HCT116 (cell line): ENCODE measurements at regions not wholly inside any gene's neighbourhood (a gene's known extent, or its start where the extent isn't known, plus 50 kb on each side); places are given as distances from the start of the nearest gene placed in this dataset.

ENCODE experiments used
- ATAC-seq: fragments of 200-7000 bp; cut with Tn5 transposase; 2 replicates; pipeline ENCODE4 v1.9.1; 2020; ENCODE audit warnings: mild to moderate bottlenecking, moderate library complexity
- BruUV-seq: library from RNA; stranded (reverse); fragments of 400-500 nt; replicated peaks from 2 replicates; lab custom pipeline; 2021; lab: Mats Ljungman, UMichigan
- CTCF ChIA-PET: fragments of 300-600 bp; sonication (Branson Sonifier 250); formaldehyde crosslinking; loops from one replicate; lab custom pipeline; 2021; ENCODE audit warnings: antibody characterized with exemption; lab: Charles Lee
- POLR2A ChIA-PET: fragments of 300-600, 350-600 bp; sonication (Branson Sonifier 250); formaldehyde crosslinking; loops from one replicate; lab custom pipeline; 2021; ENCODE audit warnings: antibody characterized with exemption; lab: Charles Lee
- RAD21 ChIA-PET, 2 experiments: fragments of 300-600 bp; sonication (Branson Sonifier 250); formaldehyde crosslinking; loops; one replicate each; lab custom pipeline; 2023; ENCODE audit warnings: low total read pairs in 2 of 2; ENCODE audit not compliant: uncharacterized antibody in 2 of 2, unreplicated experiment in 2 of 2, low non-redundant PET in 1 of 2; lab: Charles Lee
- DNase-seq: peaks from one replicate; pipeline ENCODE4 v3.0.0-alpha.2; 2010; ENCODE audit warnings: low read depth, low spot score
- H2AFZ ChIP-seq: fragments of 200-600 bp; shearing (Covaris generic), sonication (generic); 2 replicates; pipeline ENCODE4 v1.6.1; 2017; ENCODE audit warnings: low read depth, mixed run types, mixed read lengths, antibody characterized with exemption, low read length; ENCODE audit not compliant: poor library complexity, severe bottlenecking
- H3K27ac ChIP-seq: 2 replicates; pipeline ENCODE4 v1.5.1; 2012; ENCODE audit warnings: low read depth, low read length
- H3K27me3 ChIP-seq: fragments of 200-600 bp; sonication (generic); 2 replicates; pipeline ENCODE4 v1.6.1; 2016; ENCODE audit warnings: mixed run types, low read length, mixed read lengths; ENCODE audit not compliant: insufficient read depth
- H3K36me3 ChIP-seq, 2 experiments: fragments of 200-500 bp in 1 of 2; fragments of 200-600 bp in 1 of 2; sonication (Bioruptor generic) in 1 of 2; sonication (generic) in 1 of 2; 2 replicates each; pipeline versions ENCODE4 v1.5.1 to v1.6.1; 2014 to 2016; ENCODE audit warnings: low read length in 2 of 2, inconsistent platforms in 1 of 2, mixed read lengths in 1 of 2, mixed run types in 1 of 2; ENCODE audit not compliant: insufficient read depth in 2 of 2, control insufficient read depth in 1 of 2
- H3K4me1 ChIP-seq, 2 experiments: fragments of 200-600 bp in 1 of 2; sonication (generic) in 1 of 2; 2 replicates each; pipeline versions ENCODE4 v1.5.1 to v1.6.1; 2012 to 2017; ENCODE audit warnings: low read length in 2 of 2, inconsistent platforms in 1 of 2, mild to moderate bottlenecking in 1 of 2, mixed read lengths in 1 of 2, mixed run types in 1 of 2, moderate library complexity in 1 of 2; ENCODE audit not compliant: insufficient read depth in 2 of 2, control insufficient read depth in 1 of 2
- H3K4me2 ChIP-seq: fragments of 200-600 bp; sonication (generic); 2 replicates; pipeline ENCODE4 v1.6.1; 2017; ENCODE audit warnings: mixed run types, low read length, mixed read lengths
- H3K4me3 ChIP-seq, 2 experiments: fragments of 200-600 bp in 1 of 2; sonication (generic) in 1 of 2; replicated peaks in 1 of 2; 2 replicates each; pipeline ENCODE4 v1.5.1; 2011 to 2016; ENCODE audit warnings: low read length in 2 of 2, control low read depth in 1 of 2, low read depth in 1 of 2, mild to moderate bottlenecking in 1 of 2, mixed read lengths in 1 of 2, mixed run types in 1 of 2
- H3K79me2 ChIP-seq: fragments of 200-600 bp; sonication (generic); 2 replicates; pipeline ENCODE4 v1.6.1; 2017; ENCODE audit warnings: mild to moderate bottlenecking, mixed run types, low read length, moderate library complexity, mixed read lengths; ENCODE audit not compliant: insufficient read depth
- H3K9ac ChIP-seq: fragments of 200-600 bp; sonication (generic); 2 replicates; pipeline ENCODE4 v1.6.1; 2016; ENCODE audit warnings: low read length, mixed read lengths
- H3K9me2 ChIP-seq: fragments of 200-600 bp; sonication (generic), shearing (Covaris generic); 2 replicates; pipeline ENCODE4 v1.6.1; 2017; ENCODE audit warnings: mixed run types, mild to moderate bottlenecking, moderate library complexity; ENCODE audit not compliant: insufficient read depth
- H3K9me3 ChIP-seq, 2 experiments: fragments of 200-500 bp in 1 of 2; fragments of 200-600 bp in 1 of 2; sonication (Bioruptor generic) in 1 of 2; sonication (generic) in 1 of 2; 2 replicates each; pipeline ENCODE4 v1.6.1; 2014 to 2017; ENCODE audit warnings: low read length in 2 of 2, mixed read lengths in 2 of 2, inconsistent platforms in 1 of 2, low read depth in 1 of 2, mild to moderate bottlenecking in 1 of 2, mixed run types in 1 of 2, moderate library complexity in 1 of 2; ENCODE audit not compliant: control insufficient read depth in 1 of 2, insufficient read depth in 1 of 2
- H4K20me1 ChIP-seq: fragments of 200-600 bp; sonication (generic), shearing (Covaris generic); 2 replicates; pipeline ENCODE4 v1.6.1; 2017; ENCODE audit warnings: mixed run types, mild to moderate bottlenecking, moderate library complexity; ENCODE audit not compliant: insufficient read depth
- ELF1 ChIP-seq: IDR thresholded peaks from 2 replicates; pipeline ENCODE4 v1.6.1; 2012; ENCODE audit warnings: low read depth, borderline replicate concordance
- EZH2 ChIP-seq: fragments of 200-600 bp; sonication (generic); IDR thresholded peaks from 2 replicates; pipeline ENCODE4 v1.6.1; 2017; ENCODE audit warnings: antibody characterized with exemption, mixed run types
- EZH2phosphoT487 ChIP-seq: fragments of 200-600 bp; IDR thresholded peaks from 2 replicates; pipeline ENCODE4 v1.6.1; 2018; ENCODE audit warnings: antibody characterized with exemption, borderline replicate concordance
- FOSL1 ChIP-seq: IDR thresholded peaks from 2 replicates; pipeline ENCODE4 v1.6.1; 2012; ENCODE audit warnings: low read depth
- JUND ChIP-seq: IDR thresholded peaks from 2 replicates; pipeline ENCODE4 v1.6.1; 2012
- POLR2A ChIP-seq: IDR thresholded peaks from 2 replicates; pipeline ENCODE4 v1.7.0; 2011; ENCODE audit warnings: borderline replicate concordance; ENCODE audit not compliant: insufficient read depth, insufficient read length; ENCODE audit errors: extremely low read depth
- POLR2AphosphoS5 ChIP-seq: IDR thresholded peaks from 2 replicates; pipeline ENCODE4 v1.6.1; 2011; ENCODE audit warnings: mild to moderate bottlenecking, low read depth, low read length, moderate library complexity
- RAD21 ChIP-seq: IDR thresholded peaks from 2 replicates; pipeline ENCODE4 v1.6.1; 2012; ENCODE audit warnings: low read depth, mild to moderate bottlenecking
- YY1 ChIP-seq: IDR thresholded peaks from 2 replicates; pipeline ENCODE4 v1.6.1; 2011; ENCODE audit warnings: low read length, low read depth, moderate library complexity, mild to moderate bottlenecking; ENCODE audit not compliant: insufficient replicate concordance; ENCODE audit errors: extremely low read depth
- ZBTB33 ChIP-seq: IDR thresholded peaks from 2 replicates; pipeline ENCODE4 v1.6.1; 2011; ENCODE audit warnings: mild to moderate bottlenecking, low read length, moderate library complexity; ENCODE audit not compliant: insufficient replicate concordance; ENCODE audit errors: extremely low read depth
- intact Hi-C: fragments of 100-400 bp; cut with micrococcal nuclease; formaldehyde crosslinking; loops from 2 replicates; pipeline ENCODE4 v1.10.0; 2022
- TF ChIP-seq, protein P1 (sequence below): IDR thresholded peaks from 2 replicates; pipeline ENCODE4 v1.6.1; 2012
- TF ChIP-seq, protein P2 (sequence below): IDR thresholded peaks from 2 replicates; pipeline ENCODE4 v1.6.1; 2012; ENCODE audit warnings: low read depth

- Histone ChIP-seq H3K27ac (peak overlapping the region; percentile 44; the same call in 1 of the 2 replicates), H2AFZ (peak overlapping the region; percentile 90), H3K9me3 (no peaks in the 10 kb centered on the region), H3K36me3 (no peaks in the 10 kb centered on the region), H3K27me3 (no peaks in the 10 kb centered on the region), H3K4me2 (peak overlapping the region; percentile 63), H3K4me1 (peaks cover 16 to 22% of the 10 kb centered on the region in 2 experiments), H3K9ac (no peak overlapping the region), H4K20me1 (no peaks in the 10 kb centered on the region), H3K79me2 (no peaks in the 10 kb centered on the region), H3K4me3 (peak overlapping the region in 1 of 2 experiments; percentile 13; a peak in 1 of 4 replicates), H3K9me2 (no peaks in the 10 kb centered on the region)
- BruUV-seq: no TSS peak
- POLR2A ChIA-PET: interaction anchor here (0.7 kb wide), 1 partner anchor 1433 kb away, joined by 3 read pairs; no protein-coding TSS in a partner anchor
- intact Hi-C loops: no loop called here
- DNase-seq (peak; percentile 58), ATAC-seq (peak; percentile 67; the same call in 1 of the 2 replicates)
- TF ChIP-seq JUND (peak; percentile 43; the same call in 1 of the 2 replicates), YY1 (no peak), EZH2 (no peak), POLR2A (no peak), RAD21 (no peak), POLR2AphosphoS5 (no peak), ZBTB33 (no peak), ELF1 (no peak), EZH2phosphoT487 (no peak), FOSL1 (peak; percentile 68)
- TF ChIP-seq, protein P1, sequence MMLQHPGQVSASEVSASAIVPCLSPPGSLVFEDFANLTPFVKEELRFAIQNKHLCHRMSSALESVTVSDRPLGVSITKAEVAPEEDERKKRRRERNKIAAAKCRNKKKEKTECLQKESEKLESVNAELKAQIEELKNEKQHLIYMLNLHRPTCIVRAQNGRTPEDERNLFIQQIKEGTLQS: no peak
- TF ChIP-seq, protein P2, sequence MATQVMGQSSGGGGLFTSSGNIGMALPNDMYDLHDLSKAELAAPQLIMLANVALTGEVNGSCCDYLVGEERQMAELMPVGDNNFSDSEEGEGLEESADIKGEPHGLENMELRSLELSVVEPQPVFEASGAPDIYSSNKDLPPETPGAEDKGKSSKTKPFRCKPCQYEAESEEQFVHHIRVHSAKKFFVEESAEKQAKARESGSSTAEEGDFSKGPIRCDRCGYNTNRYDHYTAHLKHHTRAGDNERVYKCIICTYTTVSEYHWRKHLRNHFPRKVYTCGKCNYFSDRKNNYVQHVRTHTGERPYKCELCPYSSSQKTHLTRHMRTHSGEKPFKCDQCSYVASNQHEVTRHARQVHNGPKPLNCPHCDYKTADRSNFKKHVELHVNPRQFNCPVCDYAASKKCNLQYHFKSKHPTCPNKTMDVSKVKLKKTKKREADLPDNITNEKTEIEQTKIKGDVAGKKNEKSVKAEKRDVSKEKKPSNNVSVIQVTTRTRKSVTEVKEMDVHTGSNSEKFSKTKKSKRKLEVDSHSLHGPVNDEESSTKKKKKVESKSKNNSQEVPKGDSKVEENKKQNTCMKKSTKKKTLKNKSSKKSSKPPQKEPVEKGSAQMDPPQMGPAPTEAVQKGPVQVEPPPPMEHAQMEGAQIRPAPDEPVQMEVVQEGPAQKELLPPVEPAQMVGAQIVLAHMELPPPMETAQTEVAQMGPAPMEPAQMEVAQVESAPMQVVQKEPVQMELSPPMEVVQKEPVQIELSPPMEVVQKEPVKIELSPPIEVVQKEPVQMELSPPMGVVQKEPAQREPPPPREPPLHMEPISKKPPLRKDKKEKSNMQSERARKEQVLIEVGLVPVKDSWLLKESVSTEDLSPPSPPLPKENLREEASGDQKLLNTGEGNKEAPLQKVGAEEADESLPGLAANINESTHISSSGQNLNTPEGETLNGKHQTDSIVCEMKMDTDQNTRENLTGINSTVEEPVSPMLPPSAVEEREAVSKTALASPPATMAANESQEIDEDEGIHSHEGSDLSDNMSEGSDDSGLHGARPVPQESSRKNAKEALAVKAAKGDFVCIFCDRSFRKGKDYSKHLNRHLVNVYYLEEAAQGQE: no peak
- RAD21 ChIA-PET: interaction anchor here in 1 of 2 experiments (0.7 kb wide), 1 partner anchor 626 kb away, joined by 4 read pairs; no protein-coding TSS in a partner anchor
- CTCF ChIA-PET: interaction anchor here (0.7 to 0.9 kb wide), 2 partner anchors 30 to 609 kb away, joined by 3 to 4 read pairs; no protein-coding TSS in a partner anchor
These were observed 85.6 kb upstream of the CARMIL1 start for GRCh38 chr6:25193460-25194171.
